Activated B cell treated with CpG ODN at 0.5 μM for 24 hours (primary cell): ENCODE measurements at regions not wholly inside any gene's neighbourhood (a gene's known extent, or its start where the extent isn't known, plus 50 kb on each side); places are given as distances from the start of the nearest gene placed in this dataset.

Source experiments
- ATAC-seq: fragments of 200-7000 bp; cut with Tn5 transposase; one replicate; pipeline ENCODE4 v1.10.0; 2021; ENCODE audit warnings: low read depth, mild to moderate bottlenecking, moderate library complexity
- CTCF ChIA-PET: fragments of 350-600 bp; sonication (Branson Sonifier 250); formaldehyde crosslinking; loops from one replicate; lab custom pipeline; 2021; ENCODE audit warnings: antibody characterized with exemption; lab: Charles Lee
- POLR2A ChIA-PET: fragments of 350-600 bp; sonication (Branson Sonifier 250); formaldehyde crosslinking; loops from one replicate; lab custom pipeline; 2021; ENCODE audit warnings: antibody characterized with exemption; lab: Charles Lee
- DNase-seq: peaks from one replicate; pipeline ENCODE4 v3.0.0; 2022
- H3K27ac Mint-ChIP-seq: one replicate; pipeline ENCODE4 v1.8.0; 2020; ENCODE audit warnings: mixed read lengths
- H3K27me3 Mint-ChIP-seq: one replicate; pipeline ENCODE4 v1.8.0; 2021; ENCODE audit warnings: mixed read lengths
- H3K36me3 Mint-ChIP-seq: one replicate; pipeline ENCODE4 v1.8.0; 2021; ENCODE audit warnings: low read depth, mixed read lengths
- H3K4me1 Mint-ChIP-seq: one replicate; pipeline ENCODE4 v1.8.0; 2021; ENCODE audit warnings: mixed read lengths
- H3K4me3 Mint-ChIP-seq: one replicate; pipeline ENCODE4 v1.8.0; 2020; ENCODE audit warnings: mild to moderate bottlenecking, mixed read lengths
- H3K9me3 Mint-ChIP-seq: one replicate; pipeline ENCODE4 v1.8.0; 2020; ENCODE audit warnings: mixed read lengths
- CTCF ChIP-seq: fragments of 200-600 bp; IDR thresholded peaks from one replicate; pipeline ENCODE4 v1.8.0; 2022; ENCODE audit warnings: antibody characterized with exemption, mild to moderate bottlenecking
- intact Hi-C: fragments of 100-400 bp; cut with micrococcal nuclease; formaldehyde crosslinking; loops from one replicate; pipeline ENCODE4 v1.15.1; 2024

DNA sequence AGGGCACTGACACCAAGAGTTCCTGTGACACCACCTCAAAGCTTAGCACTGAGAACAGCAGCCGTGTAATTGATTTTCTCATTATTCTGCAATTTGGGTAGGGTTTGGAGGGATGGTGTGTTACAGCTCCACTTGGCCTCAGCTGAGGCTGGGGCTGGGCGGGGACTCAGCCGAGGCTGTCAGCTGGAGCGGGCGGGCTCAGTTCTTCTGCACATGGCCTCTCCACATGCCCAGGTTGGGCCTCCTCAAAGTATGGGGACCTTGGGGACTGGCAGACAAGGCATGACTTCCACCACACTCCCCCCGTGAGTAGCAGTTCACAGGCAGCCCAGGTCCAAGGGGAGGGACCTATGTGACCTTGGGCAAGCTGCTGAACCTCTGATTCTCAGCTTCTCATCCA, 171.5 kb downstream of the IRF8 start:
- POLR2A ChIA-PET, result no interaction called here

GRCh38 chr16:86070971-86071370, 172.0 kb downstream of the IRF8 start:
- DNase-seq (no peak), ATAC-seq (no peak)
- Mint-ChIP-seq H3K36me3 (no peaks in the 10 kb centered on the region), H3K27me3 (peaks cover 30% of the 10 kb centered on the region), H3K27ac (no peak overlapping the region), H3K9me3 (no peaks in the 10 kb centered on the region), H3K4me1 (no peaks in the 10 kb centered on the region), H3K4me3 (no peak overlapping the region)
- CTCF ChIA-PET, result interaction anchor here (0.7 kb wide), 1 partner anchor 250 kb away, joined by 3 read pairs; no protein-coding TSS in a partner anchor
- POLR2A ChIA-PET, result no interaction called here
- intact Hi-C loops, result no loop called here
- no peak for TF ChIP-seq CTCF

More for the DNA sequence above, 171.5 kb downstream of the IRF8 start:
- H3K27me3 Mint-ChIP-seq, result peaks cover 26% of the 10 kb centered on the region
- intact Hi-C loops, result no loop called here
- CTCF ChIA-PET, result interaction anchor here (0.7 kb wide), 1 partner anchor 249 kb away, joined by 3 read pairs; no protein-coding TSS in a partner anchor
- H3K9me3 Mint-ChIP-seq, result no peaks in the 10 kb centered on the region
- no peak for TF ChIP-seq CTCF
- no peaks in the 10 kb centered on the region for H3K36me3 Mint-ChIP-seq
- ATAC-seq (no peak), DNase-seq (no peak)
- H3K4me1 Mint-ChIP-seq, result no peaks in the 10 kb centered on the region
- no peak overlapping the region for H3K4me3 Mint-ChIP-seq
- no peak overlapping the region for H3K27ac Mint-ChIP-seq

- ChIA-PET POLR2A (no interaction called here), CTCF (interaction anchor here (1.2 kb wide), 1 partner anchor 250 kb away, joined by 4 read pairs; no protein-coding TSS in a partner anchor)
- DNase-seq (no peak), ATAC-seq (no peak)
- no peak for TF ChIP-seq CTCF
- H3K27ac Mint-ChIP-seq, result no peak overlapping the region
- no peaks in the 10 kb centered on the region for H3K9me3 Mint-ChIP-seq
- peaks cover 30% of the 10 kb centered on the region for H3K27me3 Mint-ChIP-seq
- intact Hi-C loops, result no loop called here
- no peaks in the 10 kb centered on the region for H3K36me3 Mint-ChIP-seq
- no peak overlapping the region for H3K4me3 Mint-ChIP-seq
- H3K4me1 Mint-ChIP-seq, result no peaks in the 10 kb centered on the region
These were observed 172.8 kb downstream of the IRF8 start for GRCh38 chr16:86071611-86072240.

- Mint-ChIP-seq H3K27me3 (peaks cover 30% of the 10 kb centered on the region), H3K4me1 (no peaks in the 10 kb centered on the region), H3K27ac (no peak overlapping the region), H3K9me3 (no peaks in the 10 kb centered on the region), H3K4me3 (no peak overlapping the region), H3K36me3 (no peaks in the 10 kb centered on the region)
- ATAC-seq (no peak), DNase-seq (no peak)
- POLR2A ChIA-PET, result interaction anchor here (0.7 kb wide), 1 partner anchor 273 kb away, joined by 8 read pairs; no protein-coding TSS in a partner anchor
- TF ChIP-seq CTCF, result no peak
- CTCF ChIA-PET, result interaction anchor here (0.6 to 1.4 kb wide), 6 partner anchors 251 to 1034 kb away, joined by 3 to 5 read pairs (median 4); no protein-coding TSS in a partner anchor
- intact Hi-C loops, result loop anchor here (1.0 kb wide), 1 partner anchor 251 kb away; no protein-coding TSS in a partner anchor
These were observed 173.6 kb downstream of the IRF8 start for GRCh38 chr16:86072328-86073102.
